HUES48 (cell line): ENCODE measurements at regions not wholly inside any gene's neighbourhood (a gene's known extent, or its start where the extent isn't known, plus 50 kb on each side); places are given as distances from the start of the nearest gene placed in this dataset.

Experiments used
- H3K27ac ChIP-seq: one replicate; pipeline ENCODE4 v1.7.0; 2013; ENCODE audit warnings: low read depth, low read length, inconsistent platforms
- H3K27me3 ChIP-seq: 2 replicates; pipeline ENCODE4 v1.6.1; 2013; ENCODE audit warnings: mild to moderate bottlenecking, low read length; ENCODE audit not compliant: control insufficient read depth, insufficient read depth
- H3K36me3 ChIP-seq: 2 replicates; pipeline ENCODE4 v1.6.1; 2013; ENCODE audit warnings: low read length; ENCODE audit not compliant: control insufficient read depth, insufficient read depth
- H3K4me1 ChIP-seq: 2 replicates; pipeline ENCODE4 v1.6.1; 2013; ENCODE audit warnings: mild to moderate bottlenecking, low read length; ENCODE audit not compliant: control insufficient read depth, insufficient read depth
- H3K4me3 ChIP-seq: 2 replicates; pipeline ENCODE4 v1.5.1; 2013; ENCODE audit warnings: mild to moderate bottlenecking, low read depth, low read length
- H3K9ac ChIP-seq: 2 replicates; pipeline ENCODE4 v1.6.1; 2013; ENCODE audit warnings: mild to moderate bottlenecking, low read depth, low read length, moderate library complexity
- H3K9me3 ChIP-seq: 2 replicates; pipeline ENCODE4 v1.6.1; 2013; ENCODE audit warnings: low read length; ENCODE audit not compliant: control insufficient read depth, insufficient read depth

- Histone ChIP-seq H3K9ac (no peak overlapping the region), H3K36me3 (no peaks in the 10 kb centered on the region), H3K27ac (no peak overlapping the region), H3K4me1 (no peaks in the 10 kb centered on the region), H3K27me3 (no peaks in the 10 kb centered on the region), H3K4me3 (no peak overlapping the region), H3K9me3 (no peaks in the 10 kb centered on the region)
Observed at GRCh38 chr1:36607263-36607651, 124.5 kb upstream of the CSF3R start.

- H3K27me3 ChIP-seq = no peaks in the 10 kb centered on the region
- H3K27ac ChIP-seq = no peak overlapping the region
- no peaks in the 10 kb centered on the region for H3K9me3 ChIP-seq
- H3K4me1 ChIP-seq = no peaks in the 10 kb centered on the region
- H3K36me3 ChIP-seq = no peaks in the 10 kb centered on the region
- H3K9ac ChIP-seq = no peak overlapping the region
- H3K4me3 ChIP-seq = no peak overlapping the region
Observed at GRCh38 chr1:36606641-36607262, 124.0 kb upstream of the CSF3R start.

- Histone ChIP-seq H3K36me3 (no peaks in the 10 kb centered on the region), H3K4me3 (no peak overlapping the region), H3K4me1 (no peaks in the 10 kb centered on the region), H3K27ac (no peak overlapping the region), H3K9me3 (no peaks in the 10 kb centered on the region), H3K27me3 (no peaks in the 10 kb centered on the region), H3K9ac (no peak overlapping the region)
Observed at GRCh38 chr1:36605942-36606640, 123.4 kb upstream of the CSF3R start.

GRCh38 chr1:36603461-36603860 lies 120.7 kb upstream of the CSF3R start:
- H3K9ac ChIP-seq = no peak overlapping the region
- no peaks in the 10 kb centered on the region for H3K4me1 ChIP-seq
- no peaks in the 10 kb centered on the region for H3K27me3 ChIP-seq
- H3K27ac ChIP-seq = no peak overlapping the region
- H3K9me3 ChIP-seq = no peaks in the 10 kb centered on the region
- H3K36me3 ChIP-seq = no peaks in the 10 kb centered on the region
- no peak overlapping the region for H3K4me3 ChIP-seq

GRCh38 chr1:36602184-36602583 lies 119.5 kb upstream of the CSF3R start:
- Histone ChIP-seq H3K9ac (no peak overlapping the region), H3K36me3 (no peaks in the 10 kb centered on the region), H3K9me3 (no peaks in the 10 kb centered on the region), H3K4me3 (no peak overlapping the region), H3K4me1 (no peaks in the 10 kb centered on the region), H3K27me3 (no peaks in the 10 kb centered on the region), H3K27ac (no peak overlapping the region)

GRCh38 chr1:36599828-36600227 lies 117.1 kb upstream of the CSF3R start:
- no peak overlapping the region for H3K27ac ChIP-seq
- no peak overlapping the region for H3K4me3 ChIP-seq
- H3K27me3 ChIP-seq = no peaks in the 10 kb centered on the region
- H3K4me1 ChIP-seq = no peaks in the 10 kb centered on the region
- H3K36me3 ChIP-seq = no peaks in the 10 kb centered on the region
- H3K9me3 ChIP-seq = no peaks in the 10 kb centered on the region
- no peak overlapping the region for H3K9ac ChIP-seq

GRCh38 chr1:36597514-36597913 lies 114.8 kb upstream of the CSF3R start:
- no peaks in the 10 kb centered on the region for H3K4me1 ChIP-seq
- H3K9me3 ChIP-seq = no peaks in the 10 kb centered on the region
- no peak overlapping the region for H3K27ac ChIP-seq
- no peak overlapping the region for H3K4me3 ChIP-seq
- H3K27me3 ChIP-seq = no peaks in the 10 kb centered on the region
- H3K9ac ChIP-seq = no peak overlapping the region
- no peaks in the 10 kb centered on the region for H3K36me3 ChIP-seq

- Histone ChIP-seq H3K27me3 (no peaks in the 10 kb centered on the region), H3K4me3 (no peak overlapping the region), H3K4me1 (peaks cover 5% of the 10 kb centered on the region; the same call in 1 of the 2 replicates)
Observed at GRCh38 chr1:36595921-36596320, 113.2 kb upstream of the CSF3R start.

GRCh38 chr1:36595349-36595748 lies 112.6 kb upstream of the CSF3R start:
- H3K36me3 ChIP-seq = no peaks in the 10 kb centered on the region
- H3K27ac ChIP-seq = no peak overlapping the region
- H3K27me3 ChIP-seq = no peaks in the 10 kb centered on the region
- no peak overlapping the region for H3K9ac ChIP-seq
- H3K4me3 ChIP-seq = no peak overlapping the region
- H3K9me3 ChIP-seq = no peaks in the 10 kb centered on the region
- peaks cover 8% of the 10 kb centered on the region for H3K4me1 ChIP-seq

More at GRCh38 chr1:36595921-36596320, 113.2 kb upstream of the CSF3R start:
- Histone ChIP-seq H3K9me3 (no peaks in the 10 kb centered on the region), H3K27ac (no peak overlapping the region), H3K9ac (no peak overlapping the region), H3K36me3 (no peaks in the 10 kb centered on the region)

- Histone ChIP-seq H3K27me3 (no peaks in the 10 kb centered on the region), H3K9ac (no peak overlapping the region), H3K27ac (no peak overlapping the region)
Observed at GRCh38 chr1:36594023-36594422, 111.3 kb upstream of the CSF3R start.

GRCh38 chr1:36591278-36591677 lies 108.6 kb upstream of the CSF3R start:
- peaks cover 27% of the 10 kb centered on the region for H3K4me1 ChIP-seq
- no peaks in the 10 kb centered on the region for H3K27me3 ChIP-seq
- H3K9me3 ChIP-seq = no peaks in the 10 kb centered on the region
- no peak overlapping the region for H3K27ac ChIP-seq
- H3K9ac ChIP-seq = no peak overlapping the region
- no peaks in the 10 kb centered on the region for H3K36me3 ChIP-seq
- H3K4me3 ChIP-seq = peak overlapping the region; percentile 31; the same call in 1 of the 2 replicates

More at GRCh38 chr1:36594023-36594422, 111.3 kb upstream of the CSF3R start:
- Histone ChIP-seq H3K9me3 (no peaks in the 10 kb centered on the region), H3K4me3 (no peak overlapping the region), H3K4me1 (peaks cover 14% of the 10 kb centered on the region), H3K36me3 (no peaks in the 10 kb centered on the region)
